BJ (cell line): ENCODE measurements at regions not wholly inside any gene's neighbourhood (a gene's known extent, or its start where the extent isn't known, plus 50 kb on each side); places are given as distances from the start of the nearest gene placed in this dataset.
"Not testable (repeated sequence)": the region's sequence is repeated elsewhere in the genome, so short reads cannot be mapped to it uniquely, and the experiment has no call there.

ENCODE experiments used
- CTCF ChIA-PET: fragments of 350-600 bp; formaldehyde crosslinking; extraction: SDS; loops from one replicate; lab custom pipeline; 2021; ENCODE audit warnings: antibody characterized with exemption, inconsistent platforms; lab: Yijun Ruan, JAX
- POLR2A ChIA-PET: fragments of 300-600 bp; sonication (Branson Sonifier 250); formaldehyde crosslinking; extraction: SDS; loops from one replicate; lab custom pipeline; 2021; ENCODE audit warnings: antibody characterized with exemption; lab: Charles Lee
- DNase-seq: peaks from one replicate; pipeline ENCODE4 v3.0.0-alpha.2; 2011; ENCODE audit warnings: low read depth
- H3K27me3 ChIP-seq: 2 replicates; pipeline ENCODE4 v1.6.0; 2011; ENCODE audit warnings: low read length; ENCODE audit not compliant: control insufficient read depth, insufficient read depth
- H3K36me3 ChIP-seq: 2 replicates; pipeline ENCODE4 v1.5.1; 2011; ENCODE audit warnings: low read length; ENCODE audit not compliant: control insufficient read depth, insufficient read depth
- H3K4me3 ChIP-seq: 2 replicates; pipeline ENCODE4 v1.5.1; 2011; ENCODE audit warnings: low read depth, mild to moderate bottlenecking, control low read depth, low read length
- CTCF ChIP-seq: IDR thresholded peaks from 2 replicates; pipeline ENCODE4 v1.5.1; 2011; ENCODE audit warnings: low read depth, mild to moderate bottlenecking, control low read depth, inconsistent platforms, low read length, moderate library complexity; ENCODE audit not compliant: insufficient read depth

GRCh38 chr2:103179798-103180197 is 418.0 kb downstream of the TMEM182 start:
- no peak for DNase-seq
- POLR2A ChIA-PET = no interaction called here
- no peak for TF ChIP-seq CTCF

DNA sequence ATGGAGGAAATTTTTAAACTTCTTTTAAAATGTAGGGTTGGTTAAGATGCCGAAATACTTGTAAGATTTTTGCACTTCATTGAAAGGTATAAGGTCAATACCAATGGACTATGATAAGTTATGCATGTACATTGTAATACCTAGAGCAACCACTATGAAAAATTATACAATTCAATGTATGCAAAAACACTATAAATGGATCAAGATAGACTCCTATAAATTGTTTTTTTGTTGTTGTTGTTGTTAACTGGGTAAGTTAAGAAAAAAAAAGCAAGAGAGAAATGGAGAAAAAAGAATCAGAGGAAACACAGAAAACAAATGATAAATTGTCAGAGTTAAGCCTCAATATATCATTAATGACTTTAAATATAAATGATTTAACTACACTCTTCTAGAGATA is 421.2 kb downstream of the TMEM182 start:
- Histone ChIP-seq H3K4me3 (no peak overlapping the region), H3K36me3 (no peaks in the 10 kb centered on the region), H3K27me3 (no peaks in the 10 kb centered on the region)
- TF ChIP-seq CTCF = no peak
- ChIA-PET POLR2A (no interaction called here), CTCF (no interaction called here)
- no peak for DNase-seq

More at GRCh38 chr2:103179798-103180197, 418.0 kb downstream of the TMEM182 start:
- CTCF ChIA-PET = no interaction called here
- Histone ChIP-seq H3K36me3 (no peaks in the 10 kb centered on the region), H3K27me3 (no peaks in the 10 kb centered on the region), H3K4me3 (no peak overlapping the region)

DNA sequence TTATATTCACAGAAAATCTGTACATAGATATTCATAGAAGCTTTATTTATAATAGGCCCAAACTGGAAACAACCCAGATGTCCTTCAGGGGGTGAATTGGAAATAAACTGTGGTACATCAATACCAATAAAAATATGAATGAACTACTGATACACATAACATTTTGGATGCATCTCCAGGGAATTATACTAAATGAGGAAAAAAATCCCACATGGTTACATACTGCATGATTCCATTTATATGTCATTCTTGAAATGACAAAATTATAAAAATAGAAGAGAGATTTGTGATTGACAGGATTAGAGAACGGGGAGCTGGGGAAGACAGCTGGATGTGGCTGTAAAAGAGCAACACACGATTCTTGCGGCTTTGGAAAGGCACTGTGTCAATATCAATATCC is 435.0 kb downstream of the TMEM182 start:
- ChIA-PET POLR2A (no interaction called here), CTCF (no interaction called here)
- Histone ChIP-seq H3K27me3 (no peaks in the 10 kb centered on the region), H3K4me3 (no peak overlapping the region), H3K36me3 (no peaks in the 10 kb centered on the region)
- no peak for TF ChIP-seq CTCF
- no peak for DNase-seq

- H3K4me3 ChIP-seq, CTCF ChIA-PET, H3K36me3 ChIP-seq, H3K27me3 ChIP-seq, POLR2A ChIA-PET, DNase-seq: not testable (repeated sequence)
Observed at GRCh38 chr2:103200774-103201173, 438.9 kb downstream of the TMEM182 start.

DNA sequence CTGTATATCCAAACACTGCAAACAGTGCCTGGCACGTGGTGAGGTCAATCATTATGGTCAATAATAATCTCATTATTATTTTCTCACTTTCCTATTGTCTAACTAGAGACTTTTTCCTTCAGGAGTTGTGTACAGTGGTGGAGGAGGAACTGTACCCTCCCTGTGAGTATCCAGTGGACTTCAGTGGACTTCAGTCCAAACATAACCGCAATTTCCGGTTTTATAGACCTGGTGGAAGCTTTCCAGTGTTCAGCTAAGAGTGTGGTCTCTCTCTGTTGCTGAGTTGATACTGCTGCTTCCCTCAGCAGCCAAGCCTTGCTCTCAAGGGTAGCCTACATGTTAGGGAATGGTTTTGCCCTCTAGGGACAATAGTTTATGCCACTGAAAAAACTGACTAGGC is 447.1 kb downstream of the TMEM182 start:
- no peak for TF ChIP-seq CTCF
- POLR2A ChIA-PET = no interaction called here
- Histone ChIP-seq H3K36me3 (no peaks in the 10 kb centered on the region), H3K4me3 (no peak overlapping the region), H3K27me3 (no peaks in the 10 kb centered on the region)
- CTCF ChIA-PET = interaction anchor here (1.0 kb wide), 1 partner anchor 16 kb away, joined by 3 read pairs; no protein-coding TSS in a partner anchor
- DNase-seq = no peak

GRCh38 chr2:103213028-103213542 is 451.3 kb downstream of the TMEM182 start:
- no peak for TF ChIP-seq CTCF
- POLR2A ChIA-PET = no interaction called here
- CTCF ChIA-PET = no interaction called here
- no peak for DNase-seq
- H3K36me3 ChIP-seq = no peaks in the 10 kb centered on the region
- no peaks in the 10 kb centered on the region for H3K27me3 ChIP-seq
- no peak overlapping the region for H3K4me3 ChIP-seq
